Memory B cell (primary cell): ENCODE measurements at regions not wholly inside any gene's neighbourhood (a gene's known extent, or its start where the extent isn't known, plus 50 kb on each side); places are given as distances from the start of the nearest gene placed in this dataset.
"Not testable (repeated sequence)": the region's sequence is repeated elsewhere in the genome, so short reads cannot be mapped to it uniquely, and the experiment has no call there.

Source experiments
- ATAC-seq: fragments of 150-1000 bp; cut with Tn5 transposase; 2 replicates; pipeline ENCODE4 v1.10.0; 2021; ENCODE audit warnings: low read depth, mild to moderate bottlenecking, moderate library complexity
- DNase-seq, 2 donors: peaks; one replicate each; pipeline ENCODE4 v3.0.0; 2022; ENCODE audit warnings: low spot score in 2 of 2
- H3K27ac Mint-ChIP-seq: one replicate; pipeline ENCODE4 v1.8.0; 2022; ENCODE audit warnings: mild to moderate bottlenecking, moderate library complexity, mixed read lengths
- H3K27me3 Mint-ChIP-seq: one replicate; pipeline ENCODE4 v1.8.0; 2022; ENCODE audit warnings: mixed read lengths
- H3K36me3 Mint-ChIP-seq: one replicate; pipeline ENCODE4 v1.8.0; 2022; ENCODE audit warnings: mild to moderate bottlenecking, mixed read lengths
- H3K4me1 Mint-ChIP-seq: one replicate; pipeline ENCODE4 v1.8.0; 2022; ENCODE audit warnings: mixed read lengths
- H3K4me3 Mint-ChIP-seq: one replicate; pipeline ENCODE4 v1.8.0; 2022; ENCODE audit warnings: mild to moderate bottlenecking, moderate library complexity, mixed read lengths
- H3K9me3 Mint-ChIP-seq: one replicate; pipeline ENCODE4 v1.8.0; 2022; ENCODE audit warnings: mixed read lengths

DNA sequence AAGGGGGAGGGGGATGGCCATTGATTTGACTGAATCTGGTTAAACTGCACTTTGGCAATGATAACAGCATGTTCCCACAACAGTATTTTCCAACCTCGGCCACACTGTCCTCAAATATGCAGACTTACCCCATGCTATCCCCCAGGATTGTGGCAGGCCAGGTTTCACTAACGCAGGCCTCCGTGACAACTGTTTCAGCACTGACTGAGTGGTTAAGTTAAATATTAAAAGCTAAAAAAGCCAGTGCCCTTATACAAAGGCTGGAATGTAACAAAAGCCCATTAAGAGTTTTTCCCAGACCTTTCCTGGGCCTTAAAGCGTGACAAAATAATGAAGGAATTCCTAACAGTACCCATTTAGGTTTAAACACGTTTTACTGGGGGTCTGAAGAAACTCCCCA lies 202.9 kb downstream of the USP25 start:
- Mint-ChIP-seq H3K27ac (no peak overlapping the region), H3K9me3 (no peaks in the 10 kb centered on the region), H3K36me3 (no peaks in the 10 kb centered on the region), H3K27me3 (peaks cover 2% of the 10 kb centered on the region), H3K4me1 (no peaks in the 10 kb centered on the region), H3K4me3 (no peak overlapping the region)
- DNase-seq (no peak), ATAC-seq (no peak)

DNA sequence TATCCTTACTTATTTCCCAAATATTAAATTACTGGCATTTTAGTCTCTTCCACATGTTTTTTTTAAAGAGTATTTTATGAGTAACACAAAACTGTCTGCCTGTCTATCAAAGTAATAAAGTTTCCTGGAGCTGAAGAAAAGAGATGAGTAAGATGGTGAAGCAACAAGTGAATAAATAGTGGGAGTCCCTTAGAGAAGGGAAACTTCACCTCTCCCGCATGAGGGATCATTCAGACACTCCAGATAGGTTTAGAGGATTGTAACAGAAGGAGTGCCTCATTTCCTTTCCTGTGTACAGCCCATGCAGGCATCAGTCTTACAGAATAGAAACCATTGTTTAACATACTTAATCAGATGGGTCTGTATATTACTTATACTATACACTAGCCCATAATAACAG lies 205.7 kb downstream of the USP25 start:
- ATAC-seq (no peak), DNase-seq (no peak)
- H3K36me3 Mint-ChIP-seq: no peaks in the 10 kb centered on the region
- H3K27ac Mint-ChIP-seq: no peak overlapping the region
- peaks cover 2% of the 10 kb centered on the region for H3K27me3 Mint-ChIP-seq
- H3K9me3 Mint-ChIP-seq: no peaks in the 10 kb centered on the region
- H3K4me3 Mint-ChIP-seq: no peak overlapping the region
- no peaks in the 10 kb centered on the region for H3K4me1 Mint-ChIP-seq

DNA sequence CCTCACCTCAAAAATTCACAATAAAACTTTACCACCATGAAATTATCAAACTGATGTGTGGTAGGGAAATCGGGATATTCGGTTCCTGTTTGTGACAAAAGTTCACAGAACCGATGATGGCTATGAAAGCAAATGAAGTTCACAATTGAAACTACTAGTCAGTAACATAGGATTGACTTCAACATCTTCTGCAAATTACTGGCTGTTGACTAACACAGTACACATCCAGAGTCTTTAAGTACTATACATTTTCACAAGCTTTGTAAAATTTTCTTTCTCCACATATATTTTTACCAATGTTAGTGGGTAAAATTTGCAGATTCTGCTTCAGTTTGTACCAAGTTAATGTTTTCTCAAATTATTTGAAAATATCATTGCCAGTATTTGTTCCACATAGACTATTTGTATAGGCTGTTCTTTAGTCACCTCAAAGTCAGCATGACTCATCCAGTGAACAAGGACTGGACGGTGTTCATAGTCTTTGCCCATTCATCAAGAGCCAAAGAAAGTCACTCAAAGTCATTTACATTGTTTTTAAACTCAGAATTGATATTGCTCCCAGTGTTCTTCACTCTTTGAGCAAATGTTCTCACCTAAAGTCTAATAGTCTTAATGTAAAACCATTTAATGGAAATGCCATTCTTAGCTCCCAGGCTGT lies 213.4 kb downstream of the USP25 start:
- H3K36me3 Mint-ChIP-seq: no peaks in the 10 kb centered on the region
- H3K4me1 Mint-ChIP-seq: no peaks in the 10 kb centered on the region
- no peak overlapping the region for H3K4me3 Mint-ChIP-seq
- DNase-seq (no peak), ATAC-seq (no peak)
- no peak overlapping the region for H3K27ac Mint-ChIP-seq
- H3K9me3 Mint-ChIP-seq: no peaks in the 10 kb centered on the region
- H3K27me3 Mint-ChIP-seq: no peaks in the 10 kb centered on the region

DNA sequence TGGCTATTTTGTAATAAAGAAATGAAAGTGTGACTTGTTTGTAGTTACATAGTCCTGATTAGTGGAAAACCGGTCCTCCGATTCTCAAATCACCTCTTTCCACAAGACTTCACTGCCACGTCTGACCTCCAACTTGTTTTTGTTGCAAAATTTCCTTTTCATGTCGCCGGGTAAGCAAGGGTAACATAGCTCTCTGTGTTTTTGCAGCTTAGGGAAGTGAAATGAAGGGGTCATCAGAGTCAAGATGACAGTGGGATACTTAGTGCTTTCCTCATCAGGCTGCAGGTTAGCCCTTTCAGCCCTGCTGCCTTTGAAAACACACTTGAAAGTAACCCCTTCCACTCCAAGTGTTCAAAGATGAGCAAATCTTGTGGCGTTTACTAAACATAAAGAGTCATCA lies 217.9 kb downstream of the USP25 start:
- ATAC-seq (no peak), DNase-seq (no peak)
- Mint-ChIP-seq H3K36me3 (no peaks in the 10 kb centered on the region), H3K27ac (no peak overlapping the region), H3K4me1 (no peaks in the 10 kb centered on the region), H3K27me3 (no peaks in the 10 kb centered on the region), H3K4me3 (no peak overlapping the region), H3K9me3 (peaks cover 10% of the 10 kb centered on the region)

GRCh38 chr21:15953551-15954116 lies 223.9 kb downstream of the USP25 start:
- DNase-seq (no peak), ATAC-seq (no peak)
- no peaks in the 10 kb centered on the region for H3K36me3 Mint-ChIP-seq
- H3K27ac Mint-ChIP-seq: no peak overlapping the region
- H3K27me3 Mint-ChIP-seq: no peaks in the 10 kb centered on the region
- H3K4me3 Mint-ChIP-seq: no peak overlapping the region
- peaks cover 17% of the 10 kb centered on the region for H3K9me3 Mint-ChIP-seq
- no peaks in the 10 kb centered on the region for H3K4me1 Mint-ChIP-seq

DNA sequence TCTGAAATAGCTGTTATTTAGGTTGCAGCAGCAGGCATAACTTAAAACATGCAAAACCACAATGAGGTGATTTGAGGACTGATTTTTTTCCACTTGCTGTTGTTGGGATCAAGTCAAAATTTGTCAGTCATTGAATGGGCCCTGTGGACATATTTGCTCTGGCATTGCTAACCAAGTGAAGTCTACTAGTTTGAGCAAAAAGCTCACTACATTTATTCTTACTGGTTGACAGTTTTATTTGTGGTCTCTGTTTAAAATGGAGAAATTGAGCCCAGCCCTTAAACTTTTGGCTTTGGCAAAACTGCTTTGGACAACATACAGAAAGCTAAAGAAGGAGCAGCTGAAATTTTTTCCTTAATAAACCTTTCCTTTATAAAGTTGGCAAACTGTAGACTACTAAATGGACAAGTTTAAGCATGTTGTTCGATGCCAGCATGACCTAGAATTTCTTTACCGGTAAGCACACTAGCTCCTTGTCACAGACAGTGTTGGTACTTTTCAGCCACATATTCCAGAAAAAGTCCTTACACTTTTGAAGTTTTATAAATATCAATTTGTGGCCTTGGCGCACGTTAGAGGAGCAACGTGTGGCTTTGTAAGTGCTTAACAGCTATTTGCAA lies 234.6 kb downstream of the USP25 start:
- H3K27me3 Mint-ChIP-seq: no peaks in the 10 kb centered on the region
- DNase-seq: no peak
- no peaks in the 10 kb centered on the region for H3K4me1 Mint-ChIP-seq
- no peak overlapping the region for H3K4me3 Mint-ChIP-seq
- H3K27ac Mint-ChIP-seq: no peak overlapping the region
- no peak for ATAC-seq
- no peaks in the 10 kb centered on the region for H3K36me3 Mint-ChIP-seq
- H3K9me3 Mint-ChIP-seq: no peaks in the 10 kb centered on the region

GRCh38 chr21:15966231-15966630 lies 236.4 kb downstream of the USP25 start:
- H3K9me3 Mint-ChIP-seq: no peaks in the 10 kb centered on the region
- no peak overlapping the region for H3K27ac Mint-ChIP-seq
- no peaks in the 10 kb centered on the region for H3K27me3 Mint-ChIP-seq
- DNase-seq (no peak), ATAC-seq (no peak)
- no peaks in the 10 kb centered on the region for H3K4me1 Mint-ChIP-seq
- no peak overlapping the region for H3K4me3 Mint-ChIP-seq
- H3K36me3 Mint-ChIP-seq: no peaks in the 10 kb centered on the region

DNA sequence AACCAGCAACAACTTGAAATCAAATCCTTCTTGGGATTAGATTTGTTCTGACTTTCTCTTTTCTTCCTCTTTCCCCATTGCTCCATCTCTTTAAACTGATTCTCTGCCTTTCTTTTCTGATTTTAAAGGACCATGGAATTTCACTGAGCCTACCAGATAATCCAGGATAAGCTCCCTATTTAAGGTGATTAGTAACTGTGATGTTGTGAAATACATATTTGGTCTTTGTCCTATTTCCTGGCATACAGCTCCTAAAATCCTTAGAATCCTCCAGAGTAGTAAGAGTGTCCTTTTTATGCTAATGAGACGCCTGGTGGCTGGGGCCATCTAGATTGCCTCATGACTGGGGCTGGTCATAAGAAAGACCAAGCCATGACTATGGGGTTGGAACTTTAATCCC lies 236.9 kb downstream of the USP25 start:
- Mint-ChIP-seq H3K4me3 (no peak overlapping the region), H3K9me3 (no peaks in the 10 kb centered on the region), H3K27ac (no peak overlapping the region), H3K4me1 (no peaks in the 10 kb centered on the region), H3K27me3 (no peaks in the 10 kb centered on the region), H3K36me3 (no peaks in the 10 kb centered on the region)
- no peak for DNase-seq
- no peak for ATAC-seq

- H3K9me3 Mint-ChIP-seq: no peaks in the 10 kb centered on the region
- H3K36me3 Mint-ChIP-seq: no peaks in the 10 kb centered on the region
- H3K4me3 Mint-ChIP-seq: no peak overlapping the region
- H3K27me3 Mint-ChIP-seq: no peaks in the 10 kb centered on the region
- no peak overlapping the region for H3K27ac Mint-ChIP-seq
- no peaks in the 10 kb centered on the region for H3K4me1 Mint-ChIP-seq
- DNase-seq (no peak), ATAC-seq (no peak)
Measured at GRCh38 chr21:15967661-15968060, 237.9 kb downstream of the USP25 start.

- no peaks in the 10 kb centered on the region for H3K36me3 Mint-ChIP-seq
- DNase-seq: no peak
- H3K9me3 Mint-ChIP-seq: no peaks in the 10 kb centered on the region
- no peaks in the 10 kb centered on the region for H3K4me1 Mint-ChIP-seq
- no peak for ATAC-seq
- no peak overlapping the region for H3K4me3 Mint-ChIP-seq
- no peak overlapping the region for H3K27ac Mint-ChIP-seq
- no peaks in the 10 kb centered on the region for H3K27me3 Mint-ChIP-seq
Measured at GRCh38 chr21:15968776-15969310, 239.1 kb downstream of the USP25 start.

DNA sequence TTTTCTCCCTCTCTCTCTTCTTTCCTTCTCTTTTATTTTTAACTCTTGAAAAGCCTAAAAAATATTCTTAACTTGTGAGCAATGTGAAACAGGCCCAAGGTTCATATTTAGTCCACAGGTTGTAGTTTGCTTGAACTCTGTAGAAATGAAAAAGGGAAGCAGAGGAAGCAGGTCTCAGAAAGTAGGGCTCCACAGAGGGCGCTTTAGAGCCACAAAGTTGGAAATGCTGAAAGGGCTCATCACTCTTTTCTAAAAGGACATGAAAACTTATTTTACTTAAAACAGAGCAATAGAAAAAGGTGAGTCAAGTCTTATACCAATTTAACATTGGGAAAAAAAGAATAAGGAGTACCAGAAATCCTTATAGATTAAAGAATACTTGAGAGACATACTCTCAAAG lies 247.0 kb downstream of the USP25 start:
- DNase-seq: no peak
- no peak overlapping the region for H3K27ac Mint-ChIP-seq
- H3K4me1 Mint-ChIP-seq: no peaks in the 10 kb centered on the region
- no peaks in the 10 kb centered on the region for H3K9me3 Mint-ChIP-seq
- no peaks in the 10 kb centered on the region for H3K27me3 Mint-ChIP-seq
- H3K36me3 Mint-ChIP-seq: no peaks in the 10 kb centered on the region
- ATAC-seq: no peak
- no peak overlapping the region for H3K4me3 Mint-ChIP-seq

- no peak for ATAC-seq
- no peak overlapping the region for H3K4me3 Mint-ChIP-seq
Measured at GRCh38 chr21:15978215-15978738, 248.5 kb downstream of the USP25 start.

DNA sequence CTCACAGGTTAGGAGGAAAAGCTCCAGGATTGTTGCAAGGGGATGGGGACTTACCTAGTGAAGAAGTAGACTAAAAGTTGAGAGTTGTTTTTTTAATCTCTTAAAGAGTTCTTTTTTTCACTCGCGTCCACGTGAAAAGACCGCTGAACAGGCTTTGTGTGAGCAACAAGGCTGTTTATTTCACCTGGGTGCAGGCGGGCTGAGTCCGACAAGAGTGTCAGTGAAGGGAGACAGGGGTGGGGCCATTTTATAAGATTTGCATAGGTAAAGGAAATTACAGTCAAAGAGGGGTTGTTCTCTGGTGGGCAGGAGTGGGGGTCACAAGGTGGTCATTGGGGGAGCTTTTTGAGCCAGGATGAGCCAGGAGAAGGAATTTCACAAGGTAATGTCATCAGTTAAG lies 249.7 kb downstream of the USP25 start:
- H3K4me3 Mint-ChIP-seq, H3K9me3 Mint-ChIP-seq, H3K27ac Mint-ChIP-seq, ATAC-seq, H3K4me1 Mint-ChIP-seq, DNase-seq, H3K27me3 Mint-ChIP-seq, H3K36me3 Mint-ChIP-seq: not testable (repeated sequence)

More at GRCh38 chr21:15978215-15978738, 248.5 kb downstream of the USP25 start:
- no peaks in the 10 kb centered on the region for H3K9me3 Mint-ChIP-seq
- no peaks in the 10 kb centered on the region for H3K36me3 Mint-ChIP-seq
- no peak overlapping the region for H3K27ac Mint-ChIP-seq
- no peaks in the 10 kb centered on the region for H3K27me3 Mint-ChIP-seq
- no peak for DNase-seq
- no peaks in the 10 kb centered on the region for H3K4me1 Mint-ChIP-seq

GRCh38 chr21:15986277-15986676 lies 256.5 kb downstream of the USP25 start:
- DNase-seq: no peak
- no peak overlapping the region for H3K27ac Mint-ChIP-seq
- H3K9me3 Mint-ChIP-seq: peaks cover 6% of the 10 kb centered on the region

More at GRCh38 chr21:15986277-15986676, 256.5 kb downstream of the USP25 start:
- no peak for ATAC-seq
- no peaks in the 10 kb centered on the region for H3K36me3 Mint-ChIP-seq
- H3K4me1 Mint-ChIP-seq: no peaks in the 10 kb centered on the region
- H3K27me3 Mint-ChIP-seq: peaks cover 2% of the 10 kb centered on the region
- no peak overlapping the region for H3K4me3 Mint-ChIP-seq
